Fibroblast of lung (primary cell): ENCODE measurements at regions not wholly inside any gene's neighbourhood (a gene's known extent, or its start where the extent isn't known, plus 50 kb on each side); places are given as distances from the start of the nearest gene placed in this dataset.

Experiments
- EZH2 ChIP-seq: IDR thresholded peaks from 2 replicates; pipeline ENCODE4 v1.5.1; 2012; ENCODE audit warnings: low read length, control low read depth, mild to moderate bottlenecking; ENCODE audit errors: missing control alignments
- TF ChIP-seq, protein P1 (sequence below), 2 donors: IDR thresholded peaks in 1 of 2; conservative IDR thresholded peaks in 1 of 2; 1 replicate in 1 of 2; 2 replicates in 1 of 2; pipeline ENCODE4 v1.5.1; 2011 to 2012; ENCODE audit warnings: low read length in 2 of 2, control low read depth in 1 of 2, inconsistent platforms in 1 of 2, low read depth in 1 of 2, mild to moderate bottlenecking in 1 of 2

- TF ChIP-seq, protein P1, sequence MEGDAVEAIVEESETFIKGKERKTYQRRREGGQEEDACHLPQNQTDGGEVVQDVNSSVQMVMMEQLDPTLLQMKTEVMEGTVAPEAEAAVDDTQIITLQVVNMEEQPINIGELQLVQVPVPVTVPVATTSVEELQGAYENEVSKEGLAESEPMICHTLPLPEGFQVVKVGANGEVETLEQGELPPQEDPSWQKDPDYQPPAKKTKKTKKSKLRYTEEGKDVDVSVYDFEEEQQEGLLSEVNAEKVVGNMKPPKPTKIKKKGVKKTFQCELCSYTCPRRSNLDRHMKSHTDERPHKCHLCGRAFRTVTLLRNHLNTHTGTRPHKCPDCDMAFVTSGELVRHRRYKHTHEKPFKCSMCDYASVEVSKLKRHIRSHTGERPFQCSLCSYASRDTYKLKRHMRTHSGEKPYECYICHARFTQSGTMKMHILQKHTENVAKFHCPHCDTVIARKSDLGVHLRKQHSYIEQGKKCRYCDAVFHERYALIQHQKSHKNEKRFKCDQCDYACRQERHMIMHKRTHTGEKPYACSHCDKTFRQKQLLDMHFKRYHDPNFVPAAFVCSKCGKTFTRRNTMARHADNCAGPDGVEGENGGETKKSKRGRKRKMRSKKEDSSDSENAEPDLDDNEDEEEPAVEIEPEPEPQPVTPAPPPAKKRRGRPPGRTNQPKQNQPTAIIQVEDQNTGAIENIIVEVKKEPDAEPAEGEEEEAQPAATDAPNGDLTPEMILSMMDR (conservative IDR thresholded peaks at IDR 0.05 in 1 of 2, IDR thresholded peaks at IDR 0.05 in 1 of 2; ENCODE audit: low read depth in 1 of 2, low read length in 2 of 2): no peak
- TF ChIP-seq EZH2: no peak
Observed at GRCh38 chr5:114185274-114185673, 176.6 kb upstream of the KCNN2 start.
